ENCODE measurements at regions not wholly inside any gene's neighbourhood (a gene's known extent, or its start where the extent isn't known, plus 50 kb on each side); places are given as distances from the start of the nearest gene placed in this dataset.
A peak's percentile ranks its signal among the peaks of the same experiment; 100 is the strongest.

- no peak for DNase-seq (ENCODE audit: low read depth)
These were observed 71.4 kb upstream of the GLS start for GRCh38 chr2:190809139-190809764.

GRCh38 chr2:190809876-190810525 lies 70.6 kb upstream of the GLS start:
- DNase-seq (ENCODE audit: low read depth) = peak; percentile 15

GRCh38 chr2:190810981-190811587 lies 69.5 kb upstream of the GLS start:
- DNase-seq (ENCODE audit: low read depth) = no peak

- DNase-seq (ENCODE audit: low read depth) = no peak
These were observed 68.8 kb upstream of the GLS start for GRCh38 chr2:190811811-190812210.

GRCh38 chr2:190812506-190813294 lies 67.9 kb upstream of the GLS start:
- DNase-seq (ENCODE audit: low read depth) = peak; percentile 49

- no peak for DNase-seq (ENCODE audit: low read depth)
These were observed 65.4 kb upstream of the GLS start for GRCh38 chr2:190815226-190815625.

- DNase-seq (ENCODE audit: low read depth) = no peak
These were observed 63.5 kb upstream of the GLS start for GRCh38 chr2:190817082-190817481.

- peak; percentile 36 for DNase-seq (ENCODE audit: low read depth)
These were observed 60.8 kb upstream of the GLS start for GRCh38 chr2:190819840-190820301.

GRCh38 chr2:190820416-190820815 lies 60.2 kb upstream of the GLS start:
- DNase-seq (ENCODE audit: low read depth) = no peak

GRCh38 chr2:190822043-190822442 lies 58.6 kb upstream of the GLS start:
- DNase-seq (ENCODE audit: low read depth) = no peak

GRCh38 chr2:190827720-190828119 lies 52.9 kb upstream of the GLS start:
- no peak for DNase-seq (ENCODE audit: low read depth)

- no peak for DNase-seq (ENCODE audit: low read depth)
These were observed 51.0 kb upstream of the GLS start for GRCh38 chr2:190829642-190830041.
